ENCODE measurements at regions not wholly inside any gene's neighbourhood (a gene's known extent, or its start where the extent isn't known, plus 50 kb on each side); places are given as distances from the start of the nearest gene placed in this dataset.

DNA sequence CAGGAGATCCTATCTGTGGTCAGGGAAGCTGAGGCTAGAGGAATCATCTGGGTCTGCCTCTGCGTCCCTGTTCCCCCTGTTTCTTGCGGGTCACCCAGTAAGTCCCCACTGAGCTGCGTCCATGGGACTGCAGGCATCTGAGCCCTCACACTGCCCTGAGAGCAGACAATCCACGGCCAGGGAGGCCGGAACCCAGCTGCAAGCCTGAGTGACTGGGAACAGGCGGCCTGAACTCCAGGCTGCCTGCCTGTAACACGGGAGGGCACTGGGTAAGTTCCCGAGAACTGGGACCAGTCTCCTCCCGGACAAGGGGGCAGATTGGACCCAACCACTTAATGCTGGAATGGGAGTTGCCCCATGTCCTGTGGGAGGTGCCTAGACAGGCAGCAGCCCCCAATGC, 727.4 kb downstream of the BRD1 start:
- Histone ChIP-seq H3K27me3 (ENCODE audit: control insufficient read depth, insufficient read depth, low read length) (no peaks in the 10 kb centered on the region), H3K36me3 (ENCODE audit: control insufficient read depth, insufficient read depth, low read length) (no peaks in the 10 kb centered on the region), H3K4me3 (ENCODE audit: low read depth, low read length) (no peak overlapping the region)
- no peak for TF ChIP-seq CTCF (IDR thresholded peaks at IDR 0.05; ENCODE audit: insufficient read depth, low read length, severe bottlenecking)
- FAIRE-seq (no peak), DNase-seq (ENCODE audit: low read depth) (no peak)

DNA sequence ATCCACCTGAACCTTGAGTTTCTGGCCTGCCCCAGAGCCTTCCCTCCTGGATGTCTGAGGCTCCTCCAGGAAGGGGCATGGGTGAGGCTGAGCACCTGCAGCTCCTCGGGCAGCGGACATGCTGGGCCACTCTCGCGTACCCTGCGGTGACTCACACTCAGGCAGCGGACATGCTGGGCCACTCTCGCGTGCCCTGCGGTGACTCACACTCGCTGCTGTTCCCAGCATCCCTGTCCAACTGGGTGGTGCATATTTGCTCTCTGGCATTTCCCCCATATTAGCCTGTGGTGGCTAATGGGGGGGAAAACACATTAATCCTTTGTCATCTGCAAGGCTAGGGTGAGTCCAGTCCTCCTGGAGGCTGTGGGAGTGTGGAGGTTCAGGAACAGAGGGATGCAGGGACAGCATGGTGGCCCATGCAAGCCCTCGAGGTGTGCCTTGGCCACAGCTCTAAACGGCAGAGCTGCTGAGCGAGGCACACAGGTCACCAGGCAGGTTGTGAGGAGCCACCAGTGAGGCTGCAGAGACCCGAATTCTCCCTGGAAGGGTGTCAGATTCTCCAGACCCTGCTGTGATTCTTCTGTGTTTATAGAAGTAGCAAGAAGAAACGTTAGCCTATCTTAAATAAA, 728.1 kb downstream of the BRD1 start:
- Histone ChIP-seq H3K4me3 (ENCODE audit: low read depth, low read length) (no peak overlapping the region), H3K36me3 (ENCODE audit: control insufficient read depth, insufficient read depth, low read length) (no peaks in the 10 kb centered on the region), H3K27me3 (ENCODE audit: control insufficient read depth, insufficient read depth, low read length) (no peaks in the 10 kb centered on the region)
- no peak for FAIRE-seq
- DNase-seq (ENCODE audit: low read depth): no peak
- no peak for TF ChIP-seq CTCF (IDR thresholded peaks at IDR 0.05; ENCODE audit: insufficient read depth, low read length, severe bottlenecking)

DNA sequence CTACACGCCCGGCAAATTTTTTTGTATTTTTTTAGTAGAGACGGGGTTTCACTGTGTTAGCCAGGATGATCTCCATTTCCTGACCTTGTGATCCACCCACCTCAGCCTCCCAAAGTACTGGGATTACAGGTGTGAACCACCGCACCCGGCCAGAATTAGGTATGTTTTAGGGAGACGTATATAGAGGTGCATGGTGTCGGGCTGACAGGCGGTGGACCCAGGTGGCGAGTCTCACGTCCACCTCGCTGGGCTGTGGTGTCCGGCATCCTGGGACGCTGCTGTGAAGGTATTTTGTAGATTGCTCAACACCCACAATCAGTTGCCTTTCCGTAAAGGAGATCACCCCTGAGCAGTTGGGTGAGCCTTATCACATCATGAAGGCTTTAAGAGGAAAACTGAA, 728.6 kb downstream of the BRD1 start:
- H3K27me3 ChIP-seq (ENCODE audit: control insufficient read depth, insufficient read depth, low read length): no peaks in the 10 kb centered on the region

GRCh38 chr22:49097966-49098365, 729.7 kb downstream of the BRD1 start:
- H3K27me3 ChIP-seq (ENCODE audit: control insufficient read depth, insufficient read depth, low read length): no peaks in the 10 kb centered on the region
- no peak overlapping the region for H3K4me3 ChIP-seq (ENCODE audit: low read depth, low read length)
- no peak for FAIRE-seq
- no peak for TF ChIP-seq CTCF (IDR thresholded peaks at IDR 0.05; ENCODE audit: insufficient read depth, low read length, severe bottlenecking)
- no peak for DNase-seq (ENCODE audit: low read depth)
- no peaks in the 10 kb centered on the region for H3K36me3 ChIP-seq (ENCODE audit: control insufficient read depth, insufficient read depth, low read length)

More for the DNA sequence above, 728.6 kb downstream of the BRD1 start:
- no peak for FAIRE-seq
- H3K36me3 ChIP-seq (ENCODE audit: control insufficient read depth, insufficient read depth, low read length): no peaks in the 10 kb centered on the region
- H3K4me3 ChIP-seq (ENCODE audit: low read depth, low read length): no peak overlapping the region
- no peak for DNase-seq (ENCODE audit: low read depth)
- TF ChIP-seq CTCF (IDR thresholded peaks at IDR 0.05; ENCODE audit: insufficient read depth, low read length, severe bottlenecking): no peak

DNA sequence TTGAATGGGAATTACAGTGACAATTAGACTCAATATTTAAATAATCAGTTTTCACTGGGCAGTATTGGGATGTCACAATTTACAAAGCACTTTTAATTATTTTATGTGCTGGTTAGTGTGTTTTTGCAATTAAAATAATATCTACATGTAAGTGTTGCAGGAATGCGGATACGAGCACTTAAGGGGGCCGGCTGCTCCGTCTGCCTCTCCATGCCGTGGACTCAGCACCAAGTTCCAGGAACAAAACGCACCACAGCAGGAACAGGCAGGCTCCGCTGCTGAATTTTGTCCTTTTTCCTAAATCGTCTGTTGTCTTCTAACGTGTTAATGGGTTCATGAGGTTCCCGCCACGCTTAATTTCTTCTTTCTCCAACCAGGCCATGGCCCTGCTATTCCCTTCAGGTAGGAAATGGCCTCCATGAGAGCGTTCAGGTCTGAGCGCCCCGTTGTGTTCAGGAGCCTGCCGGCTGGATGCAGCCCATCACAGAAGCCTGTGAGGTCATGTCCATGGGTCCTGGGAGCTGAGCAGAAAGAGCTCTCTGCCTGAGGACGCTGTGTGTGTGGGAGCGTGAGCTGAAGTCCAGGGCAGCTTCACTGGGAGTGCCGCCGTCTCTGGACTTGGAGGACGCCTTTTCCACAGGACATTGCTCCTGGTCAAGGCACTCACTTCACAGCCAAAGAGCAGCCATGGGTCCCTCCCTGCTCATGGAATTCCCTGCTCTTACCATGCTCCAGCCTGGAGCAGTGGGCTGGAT, 730.3 kb downstream of the BRD1 start:
- no peak for TF ChIP-seq CTCF (IDR thresholded peaks at IDR 0.05; ENCODE audit: insufficient read depth, low read length, severe bottlenecking)
- no peaks in the 10 kb centered on the region for H3K36me3 ChIP-seq (ENCODE audit: control insufficient read depth, insufficient read depth, low read length)
- no peak overlapping the region for H3K4me3 ChIP-seq (ENCODE audit: low read depth, low read length)
- no peak for FAIRE-seq
- H3K27me3 ChIP-seq (ENCODE audit: control insufficient read depth, insufficient read depth, low read length): no peaks in the 10 kb centered on the region
- no peak for DNase-seq (ENCODE audit: low read depth)

All from bronchial epithelial cell (primary cell).